ENCODE measurements at regions not wholly inside any gene's neighbourhood (a gene's known extent, or its start where the extent isn't known, plus 50 kb on each side); places are given as distances from the start of the nearest gene placed in this dataset.

DNA sequence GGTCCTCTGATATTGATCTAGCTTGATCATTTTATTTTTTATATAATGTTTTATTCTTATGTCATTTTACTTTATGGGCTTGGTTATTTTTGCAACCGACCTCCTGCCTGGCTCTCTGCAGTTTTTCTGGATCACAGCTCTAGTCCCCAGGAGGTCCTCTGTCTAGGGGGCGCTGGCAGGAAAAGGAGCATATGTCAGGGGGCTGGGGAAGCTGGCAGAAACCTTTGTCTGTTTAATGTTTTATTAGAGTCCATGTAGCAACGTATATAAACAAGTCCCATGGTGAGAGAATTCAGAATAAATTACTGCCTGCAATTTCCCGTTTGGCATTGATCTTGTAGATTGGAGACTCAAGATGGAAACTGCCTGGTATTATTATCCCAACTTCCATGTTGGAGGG is 133.5 kb upstream of the ZBED5 start:
- POLR2A ChIA-PET (ENCODE audit: partially characterized antibody), result no interaction called here

More for the DNA sequence above, 133.5 kb upstream of the ZBED5 start:
- Histone ChIP-seq H3K14ac (ENCODE audit: insufficient read length) (no peak overlapping the region), H2BK20ac (ENCODE audit: low read length) (no peak overlapping the region), H4K91ac (replicated peaks; ENCODE audit: insufficient read length, low read length) (no peak overlapping the region), H2BK12ac (ENCODE audit: low read depth, low read length) (no peak overlapping the region), H4K5ac (ENCODE audit: insufficient read length, low read depth, low read length) (no peak overlapping the region), H3K36me3 (ENCODE audit: control insufficient read depth in 2 of 4, insufficient read depth in 4 of 4, low read length in 3 of 4) (no peaks in the 10 kb centered on the region), H2BK15ac (ENCODE audit: low read length) (no peak overlapping the region), H3K4me2 (ENCODE audit: insufficient read depth in 1 of 2, low read depth in 2 of 2, low read length in 2 of 2) (no peak overlapping the region), H3K23ac (ENCODE audit: insufficient read length) (no peak overlapping the region), H3K56ac (replicated peaks; ENCODE audit: insufficient read length, low read depth, low read length) (no peak overlapping the region), H3K79me1 (ENCODE audit: low read depth, low read length) (no peaks in the 10 kb centered on the region), H4K8ac (ENCODE audit: extremely low read depth, insufficient read depth, low read length) (no peak overlapping the region), H2AK5ac (ENCODE audit: low read depth, low read length) (no peak overlapping the region), H3K27ac (ENCODE audit: low read depth, low read length) (no peak overlapping the region), H2BK120ac (replicated peaks; ENCODE audit: low read depth, low read length) (no peak overlapping the region), H3K4me1 (replicated peaks in 1 of 4; ENCODE audit: control insufficient read depth in 3 of 4, insufficient read depth in 4 of 4, low read length in 3 of 4) (peaks cover 0 to 2% (median 1%) of the 10 kb centered on the region in 4 experiments; a peak in 1 of 7 replicates), H3K23me2 (ENCODE audit: low read depth, low read length) (no peaks in the 10 kb centered on the region), H3K79me2 (ENCODE audit: control insufficient read depth in 1 of 2, insufficient read depth in 2 of 2, low read length in 2 of 2) (no peaks in the 10 kb centered on the region), H3K9ac (replicated peaks in 1 of 4; ENCODE audit: extremely low read depth in 1 of 4, low read depth in 3 of 4, low read length in 3 of 4) (no peak overlapping the region), H3K18ac (ENCODE audit: extremely low read depth, low read length) (no peak overlapping the region), H3K4me3 (ENCODE audit: extremely low read depth in 1 of 4, insufficient read depth in 2 of 4, low read depth in 3 of 4, low read length in 4 of 4) (no peak overlapping the region), H2AFZ (ENCODE audit: low read length) (no peak overlapping the region), H3K9me3 (ENCODE audit: insufficient read depth in 2 of 2, low read depth in 1 of 2, low read length in 1 of 2) (no peaks in the 10 kb centered on the region), H2BK5ac (ENCODE audit: low read depth, low read length) (no peak overlapping the region), H3K27me3 (replicated peaks in 1 of 4; ENCODE audit: control insufficient read depth in 3 of 4, extremely low read depth in 1 of 4, insufficient read depth in 3 of 4, low read length in 3 of 4) (no peaks in the 10 kb centered on the region), H3K4ac (replicated peaks; ENCODE audit: insufficient read length, low read depth, low read length) (no peak overlapping the region), H4K20me1 (replicated peaks in 1 of 2; ENCODE audit: control insufficient read depth in 1 of 2, insufficient read depth in 2 of 2, low read length in 2 of 2) (no peaks in the 10 kb centered on the region)
- TF ChIP-seq TAF1 (IDR thresholded peaks at IDR 0.05; ENCODE audit: low read depth, low read length) (no peak), KDM4A (IDR thresholded peaks at IDR 0.05; ENCODE audit: low read depth, low read length, severe bottlenecking) (no peak), KDM5A (IDR thresholded peaks at IDR 0.05; ENCODE audit: low read length) (no peak), RXRA (IDR thresholded peaks at IDR 0.05; ENCODE audit: insufficient read depth, low read depth, low read length) (no peak), BRCA1 (IDR thresholded peaks at IDR 0.05; ENCODE audit: low read depth, low read length) (no peak), GABPA (IDR thresholded peaks at IDR 0.05; ENCODE audit: borderline replicate concordance, insufficient read depth, low read length) (no peak), EP300 (IDR thresholded peaks at IDR 0.05; ENCODE audit: borderline replicate concordance in 1 of 2, low read depth in 2 of 2, low read length in 2 of 2) (no peak), CTBP2 (IDR thresholded peaks at IDR 0.05; ENCODE audit: borderline replicate concordance, insufficient read depth, insufficient read length, low read length) (no peak), SP4 (IDR thresholded peaks at IDR 0.05; ENCODE audit: low read length) (no peak)
- TF ChIP-seq, protein P1, sequence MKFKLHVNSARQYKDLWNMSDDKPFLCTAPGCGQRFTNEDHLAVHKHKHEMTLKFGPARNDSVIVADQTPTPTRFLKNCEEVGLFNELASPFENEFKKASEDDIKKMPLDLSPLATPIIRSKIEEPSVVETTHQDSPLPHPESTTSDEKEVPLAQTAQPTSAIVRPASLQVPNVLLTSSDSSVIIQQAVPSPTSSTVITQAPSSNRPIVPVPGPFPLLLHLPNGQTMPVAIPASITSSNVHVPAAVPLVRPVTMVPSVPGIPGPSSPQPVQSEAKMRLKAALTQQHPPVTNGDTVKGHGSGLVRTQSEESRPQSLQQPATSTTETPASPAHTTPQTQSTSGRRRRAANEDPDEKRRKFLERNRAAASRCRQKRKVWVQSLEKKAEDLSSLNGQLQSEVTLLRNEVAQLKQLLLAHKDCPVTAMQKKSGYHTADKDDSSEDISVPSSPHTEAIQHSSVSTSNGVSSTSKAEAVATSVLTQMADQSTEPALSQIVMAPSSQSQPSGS (IDR thresholded peaks at IDR 0.05; ENCODE audit: low read length), result no peak
- DNase-seq (ENCODE audit: low read depth in 1 of 2, low spot score in 2 of 2) (no peak), FAIRE-seq (no peak)
- 86% methylated on average over 4 of the region's 4 CpGs; no CpG with 5 or more reads in 1 of the 2 experiments for WGBS, 2 experiments (ENCODE audit: extremely low coverage in 1 of 2, insufficient coverage in 1 of 2, insufficient read length in 1 of 2, insufficient replicate concordance in 2 of 2, low coverage in 1 of 2, low lambda C conversion rate in 2 of 2, missing lambda C conversion rate in 1 of 2)
- CTCF ChIA-PET (ENCODE audit: partially characterized antibody), result interaction anchor here (1.3 to 3.4 kb wide), 3 partner anchors 10 to 37 kb away, joined by 3 to 18 read pairs (median 3); no protein-coding TSS in a partner anchor

All from H1 (cell line).